KMS-11 (cell line): ENCODE measurements at regions not wholly inside any gene's neighbourhood (a gene's known extent, or its start where the extent isn't known, plus 50 kb on each side); places are given as distances from the start of the nearest gene placed in this dataset.
A peak's percentile ranks its signal among the peaks of the same experiment; 100 is the strongest.
"Not testable (repeated sequence)": the region's sequence is repeated elsewhere in the genome, so short reads cannot be mapped to it uniquely, and the experiment has no call there.

Experiments
- H2AFZ ChIP-seq: fragments of 200-600 bp; sonication (generic); 2 replicates; pipeline ENCODE4 v1.6.1; 2016; ENCODE audit warnings: antibody characterized with exemption, mixed run types, low read depth
- H3K27ac ChIP-seq: fragments of 200-600 bp; sonication (generic); 2 replicates; pipeline ENCODE4 v1.6.1; 2016; ENCODE audit warnings: mild to moderate bottlenecking, mixed run types
- H3K27me3 ChIP-seq: fragments of 200-600 bp; sonication (generic); 2 replicates; pipeline ENCODE4 v1.6.1; 2017; ENCODE audit warnings: mild to moderate bottlenecking, low read depth, mixed run types, moderate library complexity; ENCODE audit not compliant: insufficient read depth
- H3K36me3 ChIP-seq: fragments of 200-600 bp; sonication (generic); 2 replicates; pipeline ENCODE4 v1.6.1; 2017; ENCODE audit warnings: mild to moderate bottlenecking, mixed run types; ENCODE audit not compliant: insufficient read depth
- H3K4me1 ChIP-seq: fragments of 200-600 bp; sonication (generic); 2 replicates; pipeline ENCODE4 v1.6.1; 2016; ENCODE audit warnings: mild to moderate bottlenecking, low read depth, mixed run types; ENCODE audit not compliant: poor library complexity, severe bottlenecking
- H3K4me2 ChIP-seq: fragments of 200-600 bp; sonication (generic); 2 replicates; pipeline ENCODE4 v1.7.0; 2016; ENCODE audit warnings: mild to moderate bottlenecking, mixed run types
- H3K4me3 ChIP-seq: fragments of 200-600 bp; sonication (generic); IDR thresholded peaks from 2 replicates; pipeline ENCODE4 v1.6.1; 2017; ENCODE audit warnings: low read depth, low read length, mixed read lengths; ENCODE audit not compliant: insufficient read depth
- H3K79me2 ChIP-seq: fragments of 200-600 bp; sonication (generic); 2 replicates; pipeline ENCODE4 v1.6.1; 2016; ENCODE audit warnings: low read depth, mixed run types; ENCODE audit not compliant: insufficient read depth
- H3K9ac ChIP-seq: fragments of 200-600 bp; sonication (generic); 2 replicates; pipeline ENCODE4 v1.6.1; 2016; ENCODE audit warnings: mild to moderate bottlenecking, mixed run types
- H4K20me1 ChIP-seq: fragments of 200-600 bp; sonication (generic); 2 replicates; pipeline ENCODE4 v1.6.1; 2016; ENCODE audit warnings: mild to moderate bottlenecking, mixed run types; ENCODE audit not compliant: insufficient read depth
- CTCF ChIP-seq: fragments of 200-600 bp; sonication (generic); conservative IDR thresholded peaks from 2 replicates; pipeline ENCODE4 v1.6.1; 2017; ENCODE audit warnings: low read depth, mild to moderate bottlenecking, antibody characterized with exemption, low read length, moderate library complexity, mixed read lengths

DNA sequence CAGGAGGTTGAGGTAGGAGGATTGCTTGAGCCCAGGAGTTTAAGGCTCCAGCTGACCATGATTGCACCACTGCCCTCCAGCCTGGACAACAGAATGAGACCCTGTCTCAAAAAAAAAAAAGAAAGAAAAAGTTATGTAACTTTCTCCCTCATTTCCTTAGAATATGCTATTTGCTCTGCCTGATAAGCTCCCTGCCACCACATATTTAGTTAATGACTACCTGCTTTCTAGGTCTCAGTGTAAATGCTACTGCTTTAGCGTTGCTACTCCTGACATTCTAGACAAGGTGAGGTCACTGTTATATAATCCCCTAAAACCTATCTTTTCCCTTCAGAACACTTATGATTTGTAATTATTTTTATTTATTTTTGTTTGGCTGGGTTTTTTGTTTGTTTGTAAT, 86.3 kb upstream of the AMN1 start:
- Histone ChIP-seq H3K4me1 (no peaks in the 10 kb centered on the region), H3K4me2 (no peak overlapping the region), H3K27me3 (no peaks in the 10 kb centered on the region), H3K27ac (no peak overlapping the region), H3K36me3 (no peaks in the 10 kb centered on the region), H2AFZ (no peak overlapping the region), H4K20me1 (no peaks in the 10 kb centered on the region), H3K9ac (no peak overlapping the region), H3K4me3 (no peak overlapping the region), H3K79me2 (no peaks in the 10 kb centered on the region)
- no peak for TF ChIP-seq CTCF

GRCh38 chr12:31813305-31813704, 84.5 kb upstream of the AMN1 start:
- Histone ChIP-seq H3K27ac (no peak overlapping the region), H2AFZ (0 out of 2 replicates have a peak overlapping the region, but pooled peaks have one; percentile 3)

DNA sequence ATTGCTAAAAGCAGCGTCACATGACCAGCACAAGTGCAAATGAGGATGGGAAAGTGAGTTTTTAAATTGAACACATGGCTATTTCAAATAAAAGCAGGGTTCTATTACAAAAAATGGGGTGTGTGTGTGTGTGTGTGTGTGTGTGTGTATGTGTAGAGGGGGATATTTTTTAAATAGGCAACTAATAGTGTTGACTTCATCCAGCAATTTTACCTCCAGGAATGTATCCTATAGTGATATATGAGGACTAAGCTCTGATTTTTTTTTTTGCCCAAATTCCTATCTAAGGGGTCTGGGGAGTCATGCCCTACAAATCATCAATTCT, 78.9 kb upstream of the AMN1 start:
- Histone ChIP-seq H3K4me2 (no peak overlapping the region), H3K9ac (no peak overlapping the region), H3K4me1 (no peaks in the 10 kb centered on the region), H3K27me3 (no peaks in the 10 kb centered on the region), H3K27ac (no peak overlapping the region), H4K20me1 (no peaks in the 10 kb centered on the region), H2AFZ (no peak overlapping the region), H3K36me3 (no peaks in the 10 kb centered on the region), H3K4me3 (no peak overlapping the region), H3K79me2 (no peaks in the 10 kb centered on the region)
- no peak for TF ChIP-seq CTCF

More at GRCh38 chr12:31813305-31813704, 84.5 kb upstream of the AMN1 start:
- H3K79me2 ChIP-seq = no peaks in the 10 kb centered on the region
- TF ChIP-seq CTCF = 0 out of 2 replicates have a peak, but pooled peaks have one; percentile 20
- H3K4me3 ChIP-seq = no peak overlapping the region
- H3K4me2 ChIP-seq = no peak overlapping the region
- H3K9ac ChIP-seq = no peak overlapping the region
- H4K20me1 ChIP-seq = no peaks in the 10 kb centered on the region
- H3K27me3 ChIP-seq = no peaks in the 10 kb centered on the region
- no peaks in the 10 kb centered on the region for H3K4me1 ChIP-seq
- no peaks in the 10 kb centered on the region for H3K36me3 ChIP-seq

- not testable (repeated sequence) for H3K4me3 ChIP-seq, H2AFZ ChIP-seq, H3K4me2 ChIP-seq
These were observed 78.4 kb upstream of the AMN1 start for GRCh38 chr12:31807081-31807772.

GRCh38 chr12:31805681-31806080, 76.9 kb upstream of the AMN1 start:
- H3K79me2 ChIP-seq, H4K20me1 ChIP-seq, H3K9ac ChIP-seq, H3K27me3 ChIP-seq, H3K4me1 ChIP-seq, H2AFZ ChIP-seq, H3K4me3 ChIP-seq, H3K4me2 ChIP-seq, H3K36me3 ChIP-seq, H3K27ac ChIP-seq: not testable (repeated sequence)

More at GRCh38 chr12:31807081-31807772, 78.4 kb upstream of the AMN1 start:
- not testable (repeated sequence) for H3K9ac ChIP-seq, H3K79me2 ChIP-seq, H3K36me3 ChIP-seq, H4K20me1 ChIP-seq, H3K4me1 ChIP-seq, H3K27me3 ChIP-seq, H3K27ac ChIP-seq

- not testable (repeated sequence) for H3K4me2 ChIP-seq, H3K4me3 ChIP-seq, H3K27me3 ChIP-seq, H3K36me3 ChIP-seq, H3K27ac ChIP-seq, H4K20me1 ChIP-seq, H3K79me2 ChIP-seq, H2AFZ ChIP-seq, H3K4me1 ChIP-seq, H3K9ac ChIP-seq
These were observed 75.9 kb upstream of the AMN1 start for GRCh38 chr12:31804707-31805106.
